GM12891 (cell line): ENCODE measurements at regions not wholly inside any gene's neighbourhood (a gene's known extent, or its start where the extent isn't known, plus 50 kb on each side); places are given as distances from the start of the nearest gene placed in this dataset.

Experiments
- POLR2A ChIP-seq: IDR thresholded peaks from 2 replicates; pipeline ENCODE4 v1.6.1; 2011; ENCODE audit warnings: low read depth, low read length, control low read depth
- POLR2AphosphoS5 ChIP-seq: IDR thresholded peaks from 2 replicates; pipeline ENCODE4 v1.6.1; 2011; ENCODE audit warnings: low read depth, low read length, control low read depth
- POU2F2 ChIP-seq: IDR thresholded peaks from 2 replicates; pipeline ENCODE4 v1.6.1; 2011; ENCODE audit warnings: low read depth, mild to moderate bottlenecking, control low read depth, low read length, moderate library complexity
- SPI1 ChIP-seq: IDR thresholded peaks from 2 replicates; pipeline ENCODE4 v1.6.1; 2011; ENCODE audit warnings: low read depth, low read length, control low read depth
- TAF1 ChIP-seq: IDR thresholded peaks from 2 replicates; pipeline ENCODE4 v1.6.1; 2011; ENCODE audit warnings: low read depth, low read length, control low read depth

DNA sequence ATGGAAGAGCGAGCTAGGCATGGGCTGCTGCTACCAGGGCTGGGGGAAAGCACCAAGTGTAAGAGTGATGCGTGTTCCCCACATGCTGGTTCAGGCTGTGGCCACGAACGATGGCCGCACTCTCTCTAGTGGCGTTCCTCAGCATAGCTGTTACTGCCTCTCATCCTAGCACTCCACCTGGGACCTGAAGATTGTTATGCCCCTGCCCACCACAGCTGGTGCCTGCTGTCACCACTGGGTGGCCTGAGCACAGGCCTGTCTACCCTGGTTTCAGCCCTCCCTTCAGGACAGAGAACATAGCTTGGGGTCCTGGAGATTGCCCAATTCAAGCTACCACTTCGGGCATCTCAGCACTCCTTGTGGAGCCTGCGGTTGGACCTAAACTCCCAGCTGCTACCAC lies 80.1 kb upstream of the PDC start:
- TF ChIP-seq SPI1 (no peak), POLR2A (no peak), POLR2AphosphoS5 (no peak), TAF1 (no peak), POU2F2 (no peak)
